ENCODE measurements at regions not wholly inside any gene's neighbourhood (a gene's known extent, or its start where the extent isn't known, plus 50 kb on each side); places are given as distances from the start of the nearest gene placed in this dataset.

DNA sequence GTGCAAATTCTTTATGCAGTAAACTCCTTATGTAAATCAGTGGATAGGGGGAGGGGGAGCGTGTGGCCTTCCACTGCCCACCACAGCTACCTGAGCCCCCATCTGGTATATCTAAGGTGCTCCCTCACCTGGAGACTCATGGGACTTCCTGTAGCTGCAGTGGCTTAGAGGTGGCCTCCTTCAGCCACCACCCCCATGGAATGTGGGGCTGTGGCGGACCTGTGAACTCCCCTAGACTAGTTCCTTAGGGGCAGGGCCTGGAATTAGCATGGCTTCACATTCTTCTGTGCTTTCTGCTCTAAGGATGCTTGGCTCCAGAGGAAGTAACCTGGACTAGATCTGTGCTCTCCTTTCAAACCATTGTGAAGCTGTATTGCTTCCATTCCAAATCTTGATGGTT lies 550.5 kb upstream of the COBL start:
- TF ChIP-seq, protein P1, sequence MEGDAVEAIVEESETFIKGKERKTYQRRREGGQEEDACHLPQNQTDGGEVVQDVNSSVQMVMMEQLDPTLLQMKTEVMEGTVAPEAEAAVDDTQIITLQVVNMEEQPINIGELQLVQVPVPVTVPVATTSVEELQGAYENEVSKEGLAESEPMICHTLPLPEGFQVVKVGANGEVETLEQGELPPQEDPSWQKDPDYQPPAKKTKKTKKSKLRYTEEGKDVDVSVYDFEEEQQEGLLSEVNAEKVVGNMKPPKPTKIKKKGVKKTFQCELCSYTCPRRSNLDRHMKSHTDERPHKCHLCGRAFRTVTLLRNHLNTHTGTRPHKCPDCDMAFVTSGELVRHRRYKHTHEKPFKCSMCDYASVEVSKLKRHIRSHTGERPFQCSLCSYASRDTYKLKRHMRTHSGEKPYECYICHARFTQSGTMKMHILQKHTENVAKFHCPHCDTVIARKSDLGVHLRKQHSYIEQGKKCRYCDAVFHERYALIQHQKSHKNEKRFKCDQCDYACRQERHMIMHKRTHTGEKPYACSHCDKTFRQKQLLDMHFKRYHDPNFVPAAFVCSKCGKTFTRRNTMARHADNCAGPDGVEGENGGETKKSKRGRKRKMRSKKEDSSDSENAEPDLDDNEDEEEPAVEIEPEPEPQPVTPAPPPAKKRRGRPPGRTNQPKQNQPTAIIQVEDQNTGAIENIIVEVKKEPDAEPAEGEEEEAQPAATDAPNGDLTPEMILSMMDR (conservative IDR thresholded peaks at IDR 0.05; ENCODE audit: low read depth, low read length) = no peak
- TF ChIP-seq MAFK (IDR thresholded peaks at IDR 0.05; ENCODE audit: low read depth, low read length) (no peak), NFE2L2 (IDR thresholded peaks at IDR 0.05; ENCODE audit: low read depth, low read length) (no peak), CEBPB (IDR thresholded peaks at IDR 0.05; ENCODE audit: low read depth, low read length) (no peak), BHLHE40 (IDR thresholded peaks at IDR 0.05; ENCODE audit: low read depth, low read length) (no peak), FOS (IDR thresholded peaks at IDR 0.05; ENCODE audit: low read depth, low read length) (no peak)
- TF ChIP-seq, protein P2, sequence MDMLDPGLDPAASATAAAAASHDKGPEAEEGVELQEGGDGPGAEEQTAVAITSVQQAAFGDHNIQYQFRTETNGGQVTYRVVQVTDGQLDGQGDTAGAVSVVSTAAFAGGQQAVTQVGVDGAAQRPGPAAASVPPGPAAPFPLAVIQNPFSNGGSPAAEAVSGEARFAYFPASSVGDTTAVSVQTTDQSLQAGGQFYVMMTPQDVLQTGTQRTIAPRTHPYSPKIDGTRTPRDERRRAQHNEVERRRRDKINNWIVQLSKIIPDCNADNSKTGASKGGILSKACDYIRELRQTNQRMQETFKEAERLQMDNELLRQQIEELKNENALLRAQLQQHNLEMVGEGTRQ (IDR thresholded peaks at IDR 0.05; ENCODE audit: low read depth, low read length) = no peak
